Ishikawa (cell line): ENCODE measurements at regions not wholly inside any gene's neighbourhood (a gene's known extent, or its start where the extent isn't known, plus 50 kb on each side); places are given as distances from the start of the nearest gene placed in this dataset.

Experiments used
- CEBPB ChIP-seq: IDR thresholded peaks from 2 replicates; pipeline ENCODE4 v1.6.1; 2012
- CREB1 ChIP-seq: IDR thresholded peaks from 2 replicates; pipeline ENCODE4 v1.6.1; 2012; ENCODE audit warnings: low read depth
- EGR1 ChIP-seq: IDR thresholded peaks from 2 replicates; pipeline ENCODE4 v1.6.1; 2012
- EP300 ChIP-seq: IDR thresholded peaks from 2 replicates; pipeline ENCODE4 v1.6.1; 2012; ENCODE audit warnings: borderline replicate concordance
- FOXM1 ChIP-seq: IDR thresholded peaks from 2 replicates; pipeline ENCODE4 v1.6.1; 2012; ENCODE audit warnings: low read depth, borderline replicate concordance
- MAX ChIP-seq: IDR thresholded peaks from 2 replicates; pipeline ENCODE4 v1.6.1; 2012
- RAD21 ChIP-seq: IDR thresholded peaks from 2 replicates; pipeline ENCODE4 v1.6.1; 2012; ENCODE audit warnings: low read depth
- TAF1 ChIP-seq: IDR thresholded peaks from 2 replicates; pipeline ENCODE4 v1.6.1; 2012; ENCODE audit warnings: low read depth, mild to moderate bottlenecking
- TF ChIP-seq, protein P1 (sequence below): IDR thresholded peaks from 2 replicates; pipeline ENCODE4 v1.6.1; 2012; ENCODE audit warnings: low read depth, mild to moderate bottlenecking

DNA sequence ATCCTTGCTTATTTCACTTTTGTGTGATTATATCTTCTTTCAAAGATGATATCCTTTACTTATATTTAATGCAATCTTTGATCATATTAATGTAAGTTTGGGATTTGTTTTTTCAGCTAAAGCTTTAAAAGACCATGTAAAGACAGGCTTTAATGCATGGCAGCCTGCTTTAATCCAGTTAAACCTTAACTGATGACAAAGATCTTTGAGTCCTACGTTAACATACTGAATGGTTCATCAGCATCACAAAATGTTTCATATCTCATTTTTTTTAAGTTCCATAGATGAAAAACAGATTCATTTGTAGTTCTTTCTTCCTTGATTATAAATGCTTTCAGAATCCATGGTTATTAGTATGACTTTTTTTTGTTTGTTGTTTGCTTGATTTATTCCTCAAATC, 1102.8 kb downstream of the FSTL5 start:
- TF ChIP-seq EP300, result no peak
- no peak for TF ChIP-seq MAX
- TF ChIP-seq, protein P1, sequence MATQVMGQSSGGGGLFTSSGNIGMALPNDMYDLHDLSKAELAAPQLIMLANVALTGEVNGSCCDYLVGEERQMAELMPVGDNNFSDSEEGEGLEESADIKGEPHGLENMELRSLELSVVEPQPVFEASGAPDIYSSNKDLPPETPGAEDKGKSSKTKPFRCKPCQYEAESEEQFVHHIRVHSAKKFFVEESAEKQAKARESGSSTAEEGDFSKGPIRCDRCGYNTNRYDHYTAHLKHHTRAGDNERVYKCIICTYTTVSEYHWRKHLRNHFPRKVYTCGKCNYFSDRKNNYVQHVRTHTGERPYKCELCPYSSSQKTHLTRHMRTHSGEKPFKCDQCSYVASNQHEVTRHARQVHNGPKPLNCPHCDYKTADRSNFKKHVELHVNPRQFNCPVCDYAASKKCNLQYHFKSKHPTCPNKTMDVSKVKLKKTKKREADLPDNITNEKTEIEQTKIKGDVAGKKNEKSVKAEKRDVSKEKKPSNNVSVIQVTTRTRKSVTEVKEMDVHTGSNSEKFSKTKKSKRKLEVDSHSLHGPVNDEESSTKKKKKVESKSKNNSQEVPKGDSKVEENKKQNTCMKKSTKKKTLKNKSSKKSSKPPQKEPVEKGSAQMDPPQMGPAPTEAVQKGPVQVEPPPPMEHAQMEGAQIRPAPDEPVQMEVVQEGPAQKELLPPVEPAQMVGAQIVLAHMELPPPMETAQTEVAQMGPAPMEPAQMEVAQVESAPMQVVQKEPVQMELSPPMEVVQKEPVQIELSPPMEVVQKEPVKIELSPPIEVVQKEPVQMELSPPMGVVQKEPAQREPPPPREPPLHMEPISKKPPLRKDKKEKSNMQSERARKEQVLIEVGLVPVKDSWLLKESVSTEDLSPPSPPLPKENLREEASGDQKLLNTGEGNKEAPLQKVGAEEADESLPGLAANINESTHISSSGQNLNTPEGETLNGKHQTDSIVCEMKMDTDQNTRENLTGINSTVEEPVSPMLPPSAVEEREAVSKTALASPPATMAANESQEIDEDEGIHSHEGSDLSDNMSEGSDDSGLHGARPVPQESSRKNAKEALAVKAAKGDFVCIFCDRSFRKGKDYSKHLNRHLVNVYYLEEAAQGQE, result no peak
- no peak for TF ChIP-seq FOXM1
- TF ChIP-seq CEBPB, result no peak
- no peak for TF ChIP-seq CREB1
- TF ChIP-seq RAD21, result no peak
- TF ChIP-seq TAF1, result no peak
- no peak for TF ChIP-seq EGR1
